K562 (cell line): ENCODE measurements at regions not wholly inside any gene's neighbourhood (a gene's known extent, or its start where the extent isn't known, plus 50 kb on each side); places are given as distances from the start of the nearest gene placed in this dataset.

ENCODE experiments used
- ATAC-seq: fragments of 200-7000 bp; cut with Tn5 transposase; 3 replicates; pipeline ENCODE4 v1.9.1; 2020; ENCODE audit warnings: moderate library complexity
- BruUV-seq: library from RNA; stranded (reverse); fragments of 400-500 nt; replicated peaks from 2 replicates; lab custom pipeline; 2021; lab: Mats Ljungman, UMichigan
- CTCF ChIA-PET: fragments of 300-600 bp; formaldehyde crosslinking; extraction: SDS; loops from one replicate; lab custom pipeline; 2021; ENCODE audit warnings: low intra/inter-chr PET ratio; lab: Yijun Ruan, JAX
- POLR2A ChIA-PET: fragments of 300-600, 350-650 bp; sonication (Branson Sonifier 250); formaldehyde crosslinking; extraction: SDS; loops from one replicate; lab custom pipeline; 2021; ENCODE audit warnings: antibody characterized with exemption, inconsistent platforms; lab: Yijun Ruan, JAX
- DNase-seq, 4 experiments: peaks; one replicate each; pipeline versions ENCODE4 v3.0.0 to v3.0.0-alpha.2; 2011 to 2018; ENCODE audit warnings: low spot score in 3 of 4, mixed read lengths in 3 of 4; ENCODE audit errors: extremely low read depth in 1 of 4
- FAIRE-seq: peaks from 2 replicates; lab custom pipeline; 2011; peaks lifted over from hg19 to GRCh38; lab: Jason Lieb, UNC
- H2AFZ ChIP-seq: 2 replicates; pipeline ENCODE4 v1.6.0; 2011; ENCODE audit warnings: low read depth, low read length, control low read depth, inconsistent platforms
- H3K27ac ChIP-seq: fragments of 200-600 bp; 3 replicates; pipeline ENCODE4 v1.8.0; 2011; ENCODE audit warnings: low read depth, mild to moderate bottlenecking, control low read depth, inconsistent platforms, low read length, moderate library complexity, mixed read lengths; ENCODE audit errors: extremely low read depth
- H3K27me3 ChIP-seq, 2 experiments: fragments of 300-600 bp in 1 of 2; 2 replicates in 1 of 2; 3 replicates in 1 of 2; pipeline versions ENCODE4 v1.6.0 to v1.8.0; 2011; ENCODE audit warnings: inconsistent platforms in 2 of 2, low read length in 2 of 2, mild to moderate bottlenecking in 1 of 2, mixed read lengths in 1 of 2, moderate library complexity in 1 of 2; ENCODE audit not compliant: control insufficient read depth in 2 of 2, insufficient read depth in 2 of 2
- H3K36me3 ChIP-seq: fragments of 300-600 bp; 3 replicates; pipeline ENCODE4 v1.8.0; 2011; ENCODE audit warnings: mild to moderate bottlenecking, low read length, inconsistent platforms; ENCODE audit not compliant: control insufficient read depth, insufficient read depth
- H3K4me1 ChIP-seq, 2 experiments: fragments of 200-600 bp in 1 of 2; replicated peaks in 1 of 2; 2 replicates in 1 of 2; 3 replicates in 1 of 2; pipeline versions ENCODE4 v1.5.1 to v1.8.0; 2011; ENCODE audit warnings: inconsistent platforms in 2 of 2, low read length in 2 of 2, mild to moderate bottlenecking in 1 of 2, mixed read lengths in 1 of 2, moderate library complexity in 1 of 2; ENCODE audit not compliant: control insufficient read depth in 2 of 2, insufficient read depth in 2 of 2
- H3K4me2 ChIP-seq: 2 replicates; pipeline ENCODE4 v1.6.1; 2011; ENCODE audit warnings: low read length, control low read depth, inconsistent platforms, mixed read lengths; ENCODE audit not compliant: insufficient read depth
- H3K4me3 ChIP-seq: fragments of 200-600 bp; sonication (generic), shearing (Covaris generic); 2 replicates; pipeline ENCODE4 v1.5.1; 2016; ENCODE audit warnings: control low read depth, inconsistent platforms
- H3K79me2 ChIP-seq: fragments of 200-600 bp; 3 replicates; pipeline ENCODE4 v1.8.0; 2011; ENCODE audit warnings: low read length, inconsistent platforms; ENCODE audit not compliant: control insufficient read depth, insufficient read depth
- H3K9ac ChIP-seq, 2 experiments: 2 replicates each; pipeline versions ENCODE4 v1.6.0 to v1.6.1; 2011; ENCODE audit warnings: low read depth in 2 of 2, low read length in 2 of 2, control low read depth in 1 of 2, inconsistent platforms in 1 of 2, mild to moderate bottlenecking in 1 of 2, mixed read lengths in 1 of 2; ENCODE audit not compliant: insufficient read depth in 1 of 2
- H3K9me1 ChIP-seq: one replicate; pipeline ENCODE4 v1.6.0; 2011; ENCODE audit warnings: inconsistent platforms, mild to moderate bottlenecking, low read length, moderate library complexity; ENCODE audit not compliant: control insufficient read depth, insufficient read depth
- H3K9me3 ChIP-seq: replicated peaks from 2 replicates; pipeline ENCODE4 v1.5.1; 2011; ENCODE audit warnings: low read depth, low read length, inconsistent platforms; ENCODE audit not compliant: control insufficient read depth, insufficient read depth
- H4K20me1 ChIP-seq: replicated peaks from 2 replicates; pipeline ENCODE4 v1.6.1; 2011; ENCODE audit warnings: low read length, inconsistent platforms, mixed read lengths; ENCODE audit not compliant: control insufficient read depth, insufficient read depth
- BRCA1 ChIP-seq, 2 experiments: fragments of 450-650 bp in 1 of 2; sonication (generic) in 1 of 2; formaldehyde crosslinking in 1 of 2; IDR thresholded peaks; 2 replicates each; pipeline versions ENCODE4 v1.5.0 to v1.6.1; 2017 to 2020; ENCODE audit warnings: mild to moderate bottlenecking in 1 of 2, missing genetic modification reagents in 1 of 2
- CC2D1A ChIP-seq: fragments of 450-650 bp; IDR thresholded peaks from 2 replicates; pipeline ENCODE4 v1.6.1; 2017; ENCODE audit warnings: mild to moderate bottlenecking
- KAT8 ChIP-seq: fragments of 450-650 bp; IDR thresholded peaks from 2 replicates; pipeline ENCODE4 v1.6.1; 2016; ENCODE audit warnings: low read depth, mild to moderate bottlenecking
- MYC ChIP-seq, 2 experiments: fragments of 250-450 bp in 1 of 2; sonication (Bioruptor Pico) in 1 of 2; IDR thresholded peaks; 2 replicates each; pipeline versions ENCODE4 v1.5.1 to v1.6.1; 2012 to 2021; ENCODE audit warnings: low read depth in 2 of 2, borderline replicate concordance in 1 of 2, improper control_type of control experiment in 1 of 2, low read length in 1 of 2, mild to moderate bottlenecking in 1 of 2, moderate library complexity in 1 of 2
- MYNN ChIP-seq, 2 experiments: sonication (generic); formaldehyde crosslinking in 1 of 2; IDR thresholded peaks; 2 replicates each; pipeline versions ENCODE4 v1.5.0 to v1.6.1; 2016 to 2020; ENCODE audit warnings: antibody characterized with exemption in 1 of 2, missing genetic modification reagents in 1 of 2
- RERE ChIP-seq: sonication (generic); formaldehyde crosslinking; IDR thresholded peaks from 2 replicates; pipeline ENCODE4 v1.8.0; 2023; ENCODE audit warnings: missing genetic modification reagents, mild to moderate bottlenecking, borderline replicate concordance
- SRF ChIP-seq, 2 experiments: fragments of 250-450, 450-650 bp in 1 of 2; sonication (Bioruptor Pico) in 1 of 2; sonication (generic) in 1 of 2; formaldehyde crosslinking; IDR thresholded peaks; 2 replicates each; pipeline versions ENCODE4 v1.5.0 to v1.5.1; 2020 to 2022; ENCODE audit warnings: mild to moderate bottlenecking in 1 of 2, missing genetic modification reagents in 1 of 2
- SUPT5H ChIP-seq: fragments of 450-650 bp; IDR thresholded peaks from 2 replicates; pipeline ENCODE4 v1.6.1; 2016
- TCF7 ChIP-seq: sonication (generic); IDR thresholded peaks from 2 replicates; pipeline ENCODE4 v1.6.1; 2016; ENCODE audit warnings: antibody characterized with exemption, borderline replicate concordance
- WGBS: fragments of 100-300 bp; shearing (Covaris generic); methylation state at CpG from one replicate; pipeline ENCODE4 v1.1.6; 2016; ENCODE audit warnings: low coverage, mixed read lengths; ENCODE audit not compliant: insufficient coverage; ENCODE audit errors: missing lambda C conversion rate; 5-methylcytosine and 5-hydroxymethylcytosine counted together
- in situ Hi-C: fragments of 300-500 bp; cut with MboI; formaldehyde crosslinking; loops from 4 replicates; pipeline ENCODE4 v1.15.0; 2018; ENCODE audit warnings: inconsistent platforms, mixed read lengths
- intact Hi-C: fragments of 100-400 bp; cut with micrococcal nuclease; formaldehyde crosslinking; loops from 2 replicates; pipeline ENCODE4 v1.14.2; 2022
- TF ChIP-seq, protein P1 (sequence below): sonication (generic); formaldehyde crosslinking; IDR thresholded peaks from 2 replicates; pipeline ENCODE4 v1.8.0; 2023; ENCODE audit warnings: mild to moderate bottlenecking, missing genetic modification reagents
- TF ChIP-seq, protein P2 (sequence below), 2 experiments: fragments of 450-650 bp in 1 of 2; sonication (generic) in 1 of 2; formaldehyde crosslinking in 1 of 2; IDR thresholded peaks in 1 of 2; conservative IDR thresholded peaks in 1 of 2; 2 replicates each; pipeline versions ENCODE4 v1.6.1 to v1.8.1; 2016 to 2023; ENCODE audit warnings: mild to moderate bottlenecking in 2 of 2, moderate library complexity in 2 of 2, inconsistent platforms in 1 of 2, missing genetic modification reagents in 1 of 2

DNA sequence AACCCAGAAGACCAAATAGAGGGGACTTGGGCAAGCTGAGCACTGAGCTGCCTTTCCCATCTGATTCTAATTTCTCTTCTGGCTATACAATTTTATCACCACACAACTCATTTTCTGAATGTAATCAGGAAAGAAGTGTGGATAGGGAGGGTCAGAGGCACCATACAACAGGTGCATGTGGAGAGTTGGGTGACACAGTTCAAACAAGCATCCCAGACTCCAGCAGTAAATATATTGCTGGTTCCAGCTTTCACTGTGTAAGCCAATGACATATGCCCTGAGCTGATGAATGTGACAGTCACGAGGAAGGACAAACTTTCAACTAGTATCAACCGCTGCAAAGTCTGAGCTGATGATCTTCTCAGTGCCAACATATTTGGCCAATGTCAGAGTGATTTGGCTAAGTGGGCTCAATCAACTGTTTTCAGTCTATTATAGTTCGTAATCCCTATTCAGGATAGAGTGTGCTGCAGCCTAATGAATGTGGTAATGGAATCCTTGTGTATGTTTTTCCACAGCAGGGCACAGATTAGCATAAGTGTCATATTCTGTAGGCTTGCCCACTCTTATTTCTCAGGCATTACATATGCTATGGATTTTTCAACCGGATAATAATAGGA lies 109.9 kb upstream of the MEIS1 start (continued):
- no peak for TF ChIP-seq RERE (CRISPR knock-in tag)
- TF ChIP-seq SUPT5H: no peak

- Histone ChIP-seq H3K9me1 (no peaks in the 10 kb centered on the region), H3K27ac (no peak overlapping the region)
- ATAC-seq: no peak
Measured at GRCh38 chr2:66324356-66324755, 110.6 kb upstream of the MEIS1 start.

More at GRCh38 chr2:66324356-66324755, 110.6 kb upstream of the MEIS1 start:
- H3K79me2 ChIP-seq: no peaks in the 10 kb centered on the region
- TF ChIP-seq MYC (IDR thresholded peaks at IDR 0.05; ENCODE audit: low read depth, low read length) (no peak), MYC (CRISPR knock-in tag; IDR thresholded peaks at IDR 0.05; ENCODE audit: borderline replicate concordance, low read depth) (no peak), KAT8 (no peak), SRF (CRISPR knock-in tag; IDR thresholded peaks at IDR 0.05) (no peak), BRCA1 (IDR thresholded peaks at IDR 0.05) (no peak), BRCA1 (CRISPR knock-in tag; IDR thresholded peaks at IDR 0.05) (no peak), MYNN (IDR thresholded peaks at IDR 0.05) (no peak), MYNN (CRISPR knock-in tag; IDR thresholded peaks at IDR 0.05) (no peak), TCF7 (no peak), CC2D1A (no peak)
- TF ChIP-seq, protein P1, sequence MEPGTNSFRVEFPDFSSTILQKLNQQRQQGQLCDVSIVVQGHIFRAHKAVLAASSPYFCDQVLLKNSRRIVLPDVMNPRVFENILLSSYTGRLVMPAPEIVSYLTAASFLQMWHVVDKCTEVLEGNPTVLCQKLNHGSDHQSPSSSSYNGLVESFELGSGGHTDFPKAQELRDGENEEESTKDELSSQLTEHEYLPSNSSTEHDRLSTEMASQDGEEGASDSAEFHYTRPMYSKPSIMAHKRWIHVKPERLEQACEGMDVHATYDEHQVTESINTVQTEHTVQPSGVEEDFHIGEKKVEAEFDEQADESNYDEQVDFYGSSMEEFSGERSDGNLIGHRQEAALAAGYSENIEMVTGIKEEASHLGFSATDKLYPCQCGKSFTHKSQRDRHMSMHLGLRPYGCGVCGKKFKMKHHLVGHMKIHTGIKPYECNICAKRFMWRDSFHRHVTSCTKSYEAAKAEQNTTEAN (CRISPR knock-in tag): no peak
- TF ChIP-seq, protein P2, sequence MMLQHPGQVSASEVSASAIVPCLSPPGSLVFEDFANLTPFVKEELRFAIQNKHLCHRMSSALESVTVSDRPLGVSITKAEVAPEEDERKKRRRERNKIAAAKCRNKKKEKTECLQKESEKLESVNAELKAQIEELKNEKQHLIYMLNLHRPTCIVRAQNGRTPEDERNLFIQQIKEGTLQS (IDR thresholded peaks at IDR 0.05): no peak
- TF ChIP-seq, protein P2 (CRISPR knock-in tag; conservative IDR thresholded peaks at IDR 0.05): no peak
- TF ChIP-seq, all 486 proteins: peak for 0
- WGBS: 1% methylated on average over 6 of the region's 6 CpGs
- H3K9ac ChIP-seq: no peak overlapping the region
- peaks cover 7 to 20% of the 10 kb centered on the region in 2 experiments; a peak in 4 of 5 replicates for H3K27me3 ChIP-seq
- H3K4me3 ChIP-seq: no peak overlapping the region
- no peaks in the 10 kb centered on the region for H4K20me1 ChIP-seq
- POLR2A ChIA-PET: interaction anchor here (0.9 kb wide), 1 partner anchor 9 kb away, joined by 4 read pairs; no protein-coding TSS in a partner anchor
- in situ Hi-C loops (no loop called here), intact Hi-C loops (no loop called here)
- no TSS peak for BruUV-seq
- no peak overlapping the region for H2AFZ ChIP-seq
- H3K9me3 ChIP-seq: no peaks in the 10 kb centered on the region
- no peak overlapping the region for H3K4me2 ChIP-seq
- DNase-seq (no peak), FAIRE-seq (no peak)
- no peaks in the 10 kb centered on the region for H3K36me3 ChIP-seq
- H3K4me1 ChIP-seq: no peaks in the 10 kb centered on the region
- CTCF ChIA-PET: no interaction called here
